HG02763 (cell line): ENCODE measurements at regions not wholly inside any gene's neighbourhood (a gene's known extent, or its start where the extent isn't known, plus 50 kb on each side); places are given as distances from the start of the nearest gene placed in this dataset.
"Not testable (repeated sequence)": the region's sequence is repeated elsewhere in the genome, so short reads cannot be mapped to it uniquely, and the experiment has no call there.

Experiments
- ATAC-seq: cut with Tn5 transposase; IDR thresholded peaks from one replicate; pipeline ENCODE4 v1.9.1; 2021; ENCODE audit warnings: mild to moderate bottlenecking, moderate library complexity; ENCODE audit not compliant: unreplicated experiment

GRCh38 chr2:11877764-11878163 lies 131.3 kb downstream of the LPIN1 start:
- ATAC-seq = no peak

- ATAC-seq = not testable (repeated sequence)
Observed at GRCh38 chr2:11885253-11885652, 138.8 kb downstream of the LPIN1 start.

GRCh38 chr2:11886899-11887298 lies 140.5 kb downstream of the LPIN1 start:
- not testable (repeated sequence) for ATAC-seq

GRCh38 chr2:11889101-11889850 lies 142.8 kb downstream of the LPIN1 start:
- ATAC-seq = no peak

GRCh38 chr2:11889854-11890253 lies 143.4 kb downstream of the LPIN1 start:
- ATAC-seq = no peak

GRCh38 chr2:11891028-11891427 lies 144.6 kb downstream of the LPIN1 start:
- no peak for ATAC-seq

- no peak for ATAC-seq
Observed at GRCh38 chr2:11891671-11892440, 145.4 kb downstream of the LPIN1 start.

- no peak for ATAC-seq
Observed at GRCh38 chr2:11896386-11896785, 150.0 kb downstream of the LPIN1 start.

GRCh38 chr2:11898576-11898975 lies 152.1 kb downstream of the LPIN1 start:
- no peak for ATAC-seq

GRCh38 chr2:11899264-11899818 lies 152.9 kb downstream of the LPIN1 start:
- ATAC-seq = no peak

- ATAC-seq = not testable (repeated sequence)
Observed at GRCh38 chr2:11900891-11901290, 154.5 kb downstream of the LPIN1 start.

- ATAC-seq = no peak
Observed at GRCh38 chr2:11901351-11902069, 155.1 kb downstream of the LPIN1 start.

GRCh38 chr2:11903085-11903606 lies 156.7 kb downstream of the LPIN1 start:
- ATAC-seq = no peak

- no peak for ATAC-seq
Observed at GRCh38 chr2:11904029-11904428, 157.6 kb downstream of the LPIN1 start.

- ATAC-seq = no peak
Observed at GRCh38 chr2:11904941-11905340, 158.5 kb downstream of the LPIN1 start.

GRCh38 chr2:11907190-11907589 lies 160.8 kb downstream of the LPIN1 start:
- no peak for ATAC-seq

- no peak for ATAC-seq
Observed at GRCh38 chr2:11910971-11911370, 164.5 kb downstream of the LPIN1 start.

- no peak for ATAC-seq
Observed at GRCh38 chr2:11912980-11913379, 166.5 kb downstream of the LPIN1 start.

- ATAC-seq = no peak
Observed at GRCh38 chr2:11914455-11914854, 168.0 kb downstream of the LPIN1 start.

GRCh38 chr2:11915650-11916049 lies 169.2 kb downstream of the LPIN1 start:
- no peak for ATAC-seq

GRCh38 chr2:11919953-11920352 lies 173.5 kb downstream of the LPIN1 start:
- no peak for ATAC-seq
